ENCODE measurements at regions not wholly inside any gene's neighbourhood (a gene's known extent, or its start where the extent isn't known, plus 50 kb on each side); places are given as distances from the start of the nearest gene placed in this dataset.
"Not testable (repeated sequence)": the region's sequence is repeated elsewhere in the genome, so short reads cannot be mapped to it uniquely, and the experiment has no call there.

- POLR2A ChIA-PET = no interaction called here
- Histone ChIP-seq H3K27ac (ENCODE audit: low read depth, low read length) (no peak overlapping the region), H3K27me3 (ENCODE audit: control insufficient read depth, insufficient read depth, low read length) (no peaks in the 10 kb centered on the region), H3K9me3 (ENCODE audit: control insufficient read depth, insufficient read depth, low read length) (no peaks in the 10 kb centered on the region), H3K4me3 (ENCODE audit: low read depth, low read length) (no peak overlapping the region)
- no peak for TF ChIP-seq CTCF (IDR thresholded peaks at IDR 0.05; ENCODE audit: low read depth, low read length)
- CTCF ChIA-PET = no interaction called here
- DNase-seq (ENCODE audit: low read depth, low spot score) = no peak
Measured at GRCh38 chr17:70290770-70291169, 121.4 kb downstream of the KCNJ2 start.

- ChIA-PET CTCF (no interaction called here), POLR2A (no interaction called here)
- DNase-seq (ENCODE audit: low read depth, low spot score) = no peak
- H3K4me3 ChIP-seq (ENCODE audit: low read depth, low read length) = no peak overlapping the region
- no peak overlapping the region for H3K27ac ChIP-seq (ENCODE audit: low read depth, low read length)
- TF ChIP-seq CTCF (IDR thresholded peaks at IDR 0.05; ENCODE audit: low read depth, low read length) = no peak
- H3K9me3 ChIP-seq (ENCODE audit: control insufficient read depth, insufficient read depth, low read length) = no peaks in the 10 kb centered on the region
- H3K27me3 ChIP-seq (ENCODE audit: control insufficient read depth, insufficient read depth, low read length) = no peaks in the 10 kb centered on the region
Measured at GRCh38 chr17:70292366-70292765, 123.0 kb downstream of the KCNJ2 start.

GRCh38 chr17:70293564-70294310, 124.4 kb downstream of the KCNJ2 start:
- CTCF ChIA-PET; H3K27me3 ChIP-seq (ENCODE audit: control insufficient read depth, insufficient read depth, low read length); H3K4me3 ChIP-seq (ENCODE audit: low read depth, low read length); DNase-seq (ENCODE audit: low read depth, low spot score); H3K9me3 ChIP-seq (ENCODE audit: control insufficient read depth, insufficient read depth, low read length); H3K27ac ChIP-seq (ENCODE audit: low read depth, low read length); POLR2A ChIA-PET: not testable (repeated sequence)

- no peak for TF ChIP-seq CTCF (IDR thresholded peaks at IDR 0.05; ENCODE audit: low read depth, low read length)
- no peak for DNase-seq (ENCODE audit: low read depth, low spot score)
- POLR2A ChIA-PET = interaction anchor here (0.7 kb wide), 1 partner anchor 329 kb away, joined by 3 read pairs; no protein-coding TSS in a partner anchor
Measured at GRCh38 chr17:70295329-70295728, 126.0 kb downstream of the KCNJ2 start.

GRCh38 chr17:70295731-70296130, 126.4 kb downstream of the KCNJ2 start:
- H3K4me3 ChIP-seq (ENCODE audit: low read depth, low read length) = no peak overlapping the region
- POLR2A ChIA-PET = no interaction called here
- TF ChIP-seq CTCF (IDR thresholded peaks at IDR 0.05; ENCODE audit: low read depth, low read length) = no peak
- H3K27me3 ChIP-seq (ENCODE audit: control insufficient read depth, insufficient read depth, low read length) = no peaks in the 10 kb centered on the region
- CTCF ChIA-PET = no interaction called here
- no peak for DNase-seq (ENCODE audit: low read depth, low spot score)
- no peak overlapping the region for H3K27ac ChIP-seq (ENCODE audit: low read depth, low read length)
- no peaks in the 10 kb centered on the region for H3K9me3 ChIP-seq (ENCODE audit: control insufficient read depth, insufficient read depth, low read length)

More at GRCh38 chr17:70295329-70295728, 126.0 kb downstream of the KCNJ2 start:
- Histone ChIP-seq H3K27ac (ENCODE audit: low read depth, low read length) (no peak overlapping the region), H3K27me3 (ENCODE audit: control insufficient read depth, insufficient read depth, low read length) (no peaks in the 10 kb centered on the region), H3K4me3 (ENCODE audit: low read depth, low read length) (no peak overlapping the region), H3K9me3 (ENCODE audit: control insufficient read depth, insufficient read depth, low read length) (no peaks in the 10 kb centered on the region)
- CTCF ChIA-PET = no interaction called here

Data from AG04450 (cell line).